ENCODE measurements at regions not wholly inside any gene's neighbourhood (a gene's known extent, or its start where the extent isn't known, plus 50 kb on each side); places are given as distances from the start of the nearest gene placed in this dataset.

GRCh38 chr9:106797299-106797698 lies 65.7 kb upstream of the ZNF462 start:
- H3K27ac ChIP-seq = no peak overlapping the region
- H3K9ac ChIP-seq (ENCODE audit: insufficient read length) = no peak overlapping the region
- H3K9me3 ChIP-seq (ENCODE audit: low read depth, low read length) = no peaks in the 10 kb centered on the region
- no peak for DNase-seq (ENCODE audit: low read depth, low spot score)
- H3K36me3 ChIP-seq (ENCODE audit: insufficient read depth, low read length) = no peaks in the 10 kb centered on the region
- TF ChIP-seq POLR2AphosphoS5 (IDR thresholded peaks at IDR 0.05; ENCODE audit: borderline replicate concordance, low read depth, low read length) = no peak
- TF ChIP-seq FOXP2 (optimal IDR thresholded peaks at IDR 0.05; ENCODE audit: control extremely low read depth, extremely low read length, insufficient read depth) = no peak
- TF ChIP-seq EZH2 (IDR thresholded peaks at IDR 0.05) = no peak
- H3K4me3 ChIP-seq = no peak overlapping the region

- Histone ChIP-seq H3K4me3 (no peak overlapping the region), H3K27ac (no peak overlapping the region), H3K9ac (ENCODE audit: insufficient read length) (no peak overlapping the region), H3K36me3 (ENCODE audit: insufficient read depth, low read length) (no peaks in the 10 kb centered on the region), H3K9me3 (ENCODE audit: low read depth, low read length) (no peaks in the 10 kb centered on the region)
- no peak for TF ChIP-seq FOXP2 (optimal IDR thresholded peaks at IDR 0.05; ENCODE audit: control extremely low read depth, extremely low read length, insufficient read depth)
- no peak for TF ChIP-seq EZH2 (IDR thresholded peaks at IDR 0.05)
- TF ChIP-seq POLR2AphosphoS5 (IDR thresholded peaks at IDR 0.05; ENCODE audit: borderline replicate concordance, low read depth, low read length) = no peak
- DNase-seq (ENCODE audit: low read depth, low spot score) = no peak
Measured at GRCh38 chr9:106798016-106798799, 64.8 kb upstream of the ZNF462 start.

GRCh38 chr9:106799152-106799551 lies 63.8 kb upstream of the ZNF462 start:
- Histone ChIP-seq H3K27ac (no peak overlapping the region), H3K9me3 (ENCODE audit: low read depth, low read length) (no peaks in the 10 kb centered on the region), H3K9ac (ENCODE audit: insufficient read length) (no peak overlapping the region), H3K36me3 (ENCODE audit: insufficient read depth, low read length) (no peaks in the 10 kb centered on the region), H3K4me3 (no peak overlapping the region)
- DNase-seq (ENCODE audit: low read depth, low spot score) = no peak
- TF ChIP-seq EZH2 (IDR thresholded peaks at IDR 0.05) (no peak), POLR2AphosphoS5 (IDR thresholded peaks at IDR 0.05; ENCODE audit: borderline replicate concordance, low read depth, low read length) (no peak), FOXP2 (optimal IDR thresholded peaks at IDR 0.05; ENCODE audit: control extremely low read depth, extremely low read length, insufficient read depth) (no peak)

GRCh38 chr9:106800701-106801270 lies 62.2 kb upstream of the ZNF462 start:
- Histone ChIP-seq H3K27ac (no peak overlapping the region), H3K4me3 (no peak overlapping the region), H3K36me3 (ENCODE audit: insufficient read depth, low read length) (no peaks in the 10 kb centered on the region), H3K9me3 (ENCODE audit: low read depth, low read length) (no peaks in the 10 kb centered on the region), H3K9ac (ENCODE audit: insufficient read length) (no peak overlapping the region)
- no peak for DNase-seq (ENCODE audit: low read depth, low spot score)
- no peak for TF ChIP-seq POLR2AphosphoS5 (IDR thresholded peaks at IDR 0.05; ENCODE audit: borderline replicate concordance, low read depth, low read length)
- no peak for TF ChIP-seq FOXP2 (optimal IDR thresholded peaks at IDR 0.05; ENCODE audit: control extremely low read depth, extremely low read length, insufficient read depth)
- no peak for TF ChIP-seq EZH2 (IDR thresholded peaks at IDR 0.05)

GRCh38 chr9:106801816-106802215 lies 61.1 kb upstream of the ZNF462 start:
- Histone ChIP-seq H3K9ac (ENCODE audit: insufficient read length) (no peak overlapping the region), H3K4me3 (no peak overlapping the region), H3K27ac (no peak overlapping the region), H3K36me3 (ENCODE audit: insufficient read depth, low read length) (no peaks in the 10 kb centered on the region), H3K9me3 (ENCODE audit: low read depth, low read length) (no peaks in the 10 kb centered on the region)
- no peak for TF ChIP-seq POLR2AphosphoS5 (IDR thresholded peaks at IDR 0.05; ENCODE audit: borderline replicate concordance, low read depth, low read length)
- no peak for TF ChIP-seq EZH2 (IDR thresholded peaks at IDR 0.05)
- TF ChIP-seq FOXP2 (optimal IDR thresholded peaks at IDR 0.05; ENCODE audit: control extremely low read depth, extremely low read length, insufficient read depth) = no peak
- DNase-seq (ENCODE audit: low read depth, low spot score) = no peak

Data from SK-N-MC (cell line).